ENCODE measurements at regions not wholly inside any gene's neighbourhood (a gene's known extent, or its start where the extent isn't known, plus 50 kb on each side); places are given as distances from the start of the nearest gene placed in this dataset.

GRCh38 chr2:225794652-225795400 lies 395.3 kb downstream of the NYAP2 start:
- TF ChIP-seq REST (IDR thresholded peaks at IDR 0.05) = no peak
- no peak for TF ChIP-seq JUNB (IDR thresholded peaks at IDR 0.05)
- TF ChIP-seq MYC (IDR thresholded peaks at IDR 0.05; ENCODE audit: borderline replicate concordance, low read length) = no peak
- TF ChIP-seq EP300 (IDR thresholded peaks at IDR 0.05) = no peak
- no peak for TF ChIP-seq CTCF (IDR thresholded peaks at IDR 0.05)
- no peak for TF ChIP-seq USF2 (IDR thresholded peaks at IDR 0.05)
- TF ChIP-seq RCOR1 (IDR thresholded peaks at IDR 0.05; ENCODE audit: low read depth, low read length) = no peak

Measured in A549 (cell line).